ENCODE measurements at regions not wholly inside any gene's neighbourhood (a gene's known extent, or its start where the extent isn't known, plus 50 kb on each side); places are given as distances from the start of the nearest gene placed in this dataset.

GRCh38 chr1:181259026-181259745, 170.7 kb downstream of the IER5 start:
- no peak overlapping the region for H3K4me3 ChIP-seq (ENCODE audit: low read depth, low read length)
- TF ChIP-seq, protein P1, sequence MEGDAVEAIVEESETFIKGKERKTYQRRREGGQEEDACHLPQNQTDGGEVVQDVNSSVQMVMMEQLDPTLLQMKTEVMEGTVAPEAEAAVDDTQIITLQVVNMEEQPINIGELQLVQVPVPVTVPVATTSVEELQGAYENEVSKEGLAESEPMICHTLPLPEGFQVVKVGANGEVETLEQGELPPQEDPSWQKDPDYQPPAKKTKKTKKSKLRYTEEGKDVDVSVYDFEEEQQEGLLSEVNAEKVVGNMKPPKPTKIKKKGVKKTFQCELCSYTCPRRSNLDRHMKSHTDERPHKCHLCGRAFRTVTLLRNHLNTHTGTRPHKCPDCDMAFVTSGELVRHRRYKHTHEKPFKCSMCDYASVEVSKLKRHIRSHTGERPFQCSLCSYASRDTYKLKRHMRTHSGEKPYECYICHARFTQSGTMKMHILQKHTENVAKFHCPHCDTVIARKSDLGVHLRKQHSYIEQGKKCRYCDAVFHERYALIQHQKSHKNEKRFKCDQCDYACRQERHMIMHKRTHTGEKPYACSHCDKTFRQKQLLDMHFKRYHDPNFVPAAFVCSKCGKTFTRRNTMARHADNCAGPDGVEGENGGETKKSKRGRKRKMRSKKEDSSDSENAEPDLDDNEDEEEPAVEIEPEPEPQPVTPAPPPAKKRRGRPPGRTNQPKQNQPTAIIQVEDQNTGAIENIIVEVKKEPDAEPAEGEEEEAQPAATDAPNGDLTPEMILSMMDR (IDR thresholded peaks at IDR 0.05; ENCODE audit: low read depth, low read length), result no peak

- TF ChIP-seq, protein P1 (IDR thresholded peaks at IDR 0.05; ENCODE audit: low read depth, low read length), result no peak
- no peak overlapping the region for H3K4me3 ChIP-seq (ENCODE audit: low read depth, low read length)
Measured at GRCh38 chr1:181260271-181260670, 171.8 kb downstream of the IER5 start.

- H3K4me3 ChIP-seq (ENCODE audit: low read depth, low read length), result no peak overlapping the region
- TF ChIP-seq, protein P1 (IDR thresholded peaks at IDR 0.05; ENCODE audit: low read depth, low read length), result no peak
Measured at GRCh38 chr1:181260994-181261393, 172.5 kb downstream of the IER5 start.

DNA sequence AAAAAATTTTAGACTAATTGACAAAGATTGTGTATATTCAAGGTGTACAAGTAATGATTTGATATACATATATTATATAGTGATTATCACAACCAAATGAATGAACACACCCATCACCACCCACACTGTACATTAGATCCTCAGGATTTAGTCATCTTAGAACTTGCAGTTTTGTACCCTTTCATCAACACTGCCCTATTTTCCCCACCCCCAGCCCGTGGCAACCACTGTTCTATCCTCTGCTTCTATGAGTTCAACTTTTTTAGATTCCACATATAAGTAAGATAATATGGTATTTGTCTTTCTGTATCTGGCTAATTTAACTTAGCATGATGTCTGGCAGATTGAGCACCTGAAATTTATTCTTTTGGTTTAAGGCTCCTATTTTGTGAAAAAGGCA, 173.6 kb downstream of the IER5 start:
- TF ChIP-seq, protein P1 (IDR thresholded peaks at IDR 0.05; ENCODE audit: low read depth, low read length), result no peak
- no peak overlapping the region for H3K4me3 ChIP-seq (ENCODE audit: low read depth, low read length)

DNA sequence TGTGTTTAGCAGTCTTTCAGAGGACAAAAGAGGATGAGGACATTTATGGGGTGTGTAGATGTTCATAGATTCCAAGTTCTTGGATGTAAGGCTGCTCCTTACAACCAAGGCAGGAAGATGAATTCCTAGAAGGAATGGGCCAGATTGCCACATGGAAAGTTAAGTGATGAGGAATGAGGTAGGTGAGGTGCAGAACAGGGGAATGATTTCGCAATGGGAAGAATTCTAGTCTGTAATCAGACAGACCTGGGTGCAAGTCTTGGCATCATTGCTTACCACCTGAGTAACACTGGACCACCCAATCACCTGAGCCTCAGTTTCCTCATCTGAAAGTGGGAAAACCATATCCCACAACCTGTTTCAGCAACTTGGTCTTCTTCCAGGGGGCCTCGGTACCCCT, 174.9 kb downstream of the IER5 start:
- TF ChIP-seq, protein P1 (IDR thresholded peaks at IDR 0.05; ENCODE audit: low read depth, low read length), result no peak
- H3K4me3 ChIP-seq (ENCODE audit: low read depth, low read length), result no peak overlapping the region

GRCh38 chr1:181264821-181265220, 176.3 kb downstream of the IER5 start:
- TF ChIP-seq, protein P1 (IDR thresholded peaks at IDR 0.05; ENCODE audit: low read depth, low read length), result no peak
- H3K4me3 ChIP-seq (ENCODE audit: low read depth, low read length), result no peak overlapping the region

DNA sequence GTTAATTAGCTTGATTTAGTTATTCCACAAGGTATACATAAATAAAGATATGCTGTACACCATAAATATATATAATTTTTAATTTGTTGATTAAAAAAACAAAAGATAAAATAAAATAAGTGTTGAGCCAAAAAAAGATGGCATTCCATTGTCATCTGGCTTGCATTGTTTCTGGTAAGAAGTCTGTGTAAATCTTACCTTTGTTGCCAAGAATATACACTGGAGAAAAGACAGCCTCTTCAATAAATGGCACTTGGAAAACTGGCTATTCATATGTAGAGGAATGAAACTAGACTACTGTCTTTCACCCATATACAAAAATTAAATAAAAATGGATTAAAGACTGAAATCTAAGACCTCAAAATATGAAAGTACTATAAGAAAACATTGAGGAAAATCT, 196.5 kb downstream of the IER5 start:
- TF ChIP-seq, protein P1 (IDR thresholded peaks at IDR 0.05; ENCODE audit: low read depth, low read length), result no peak
- no peak overlapping the region for H3K4me3 ChIP-seq (ENCODE audit: low read depth, low read length)
